H1 (cell line): ENCODE measurements at regions not wholly inside any gene's neighbourhood (a gene's known extent, or its start where the extent isn't known, plus 50 kb on each side); places are given as distances from the start of the nearest gene placed in this dataset.

Experiments used
- GTF2F1 ChIP-seq: IDR thresholded peaks from 2 replicates; pipeline ENCODE4 v1.6.1; 2012; ENCODE audit warnings: low read depth, low read length, improper control_type of control experiment, borderline replicate concordance
- MAFK ChIP-seq: IDR thresholded peaks from 2 replicates; pipeline ENCODE4 v1.6.1; 2012; ENCODE audit warnings: low read depth, mild to moderate bottlenecking, improper control_type of control experiment, low read length
- POU5F1 ChIP-seq: IDR thresholded peaks from 2 replicates; pipeline ENCODE4 v1.6.1; 2011; ENCODE audit warnings: low read depth, mild to moderate bottlenecking, low read length, moderate library complexity
- SIX5 ChIP-seq: IDR thresholded peaks from 2 replicates; pipeline ENCODE4 v1.6.1; 2011; ENCODE audit warnings: mild to moderate bottlenecking, low read depth, low read length
- TF ChIP-seq, protein P1 (sequence below): IDR thresholded peaks from 2 replicates; pipeline ENCODE4 v1.6.1; 2011; ENCODE audit warnings: low read depth, mild to moderate bottlenecking, low read length; ENCODE audit not compliant: insufficient read depth

DNA sequence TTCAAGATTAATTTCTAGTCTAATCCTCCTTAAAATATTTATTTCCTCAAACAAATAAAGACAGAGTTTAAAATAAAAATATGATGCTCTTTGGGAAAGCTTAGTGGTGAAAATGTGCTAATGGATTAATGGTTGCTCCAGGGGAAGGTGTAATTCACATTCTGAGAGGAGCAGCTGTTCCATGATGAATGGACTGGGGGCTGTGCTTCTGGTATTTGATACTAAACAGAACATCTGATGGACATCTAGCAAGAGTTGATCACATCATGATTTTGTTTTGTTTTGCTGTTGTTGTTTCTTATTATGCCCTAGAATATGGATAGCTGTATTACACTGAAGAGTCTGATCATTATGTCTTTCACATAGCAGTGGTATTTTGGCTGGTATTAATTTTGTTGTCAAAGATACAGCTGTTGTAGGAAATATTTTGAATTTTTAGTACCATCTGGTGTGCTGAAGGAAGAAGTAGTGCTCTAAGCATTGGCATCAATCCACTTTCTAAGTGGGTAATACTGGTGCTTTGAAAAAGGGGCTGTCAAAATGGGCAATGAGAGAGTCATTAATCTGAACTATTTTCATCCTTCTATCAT lies 296.4 kb downstream of the ADAMTS20 start (continued):
- TF ChIP-seq, protein P1, sequence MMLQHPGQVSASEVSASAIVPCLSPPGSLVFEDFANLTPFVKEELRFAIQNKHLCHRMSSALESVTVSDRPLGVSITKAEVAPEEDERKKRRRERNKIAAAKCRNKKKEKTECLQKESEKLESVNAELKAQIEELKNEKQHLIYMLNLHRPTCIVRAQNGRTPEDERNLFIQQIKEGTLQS: no peak
- no peak for TF ChIP-seq POU5F1
- no peak for TF ChIP-seq MAFK
- no peak for TF ChIP-seq SIX5
- no peak for TF ChIP-seq GTF2F1
